ENCODE measurements at regions not wholly inside any gene's neighbourhood (a gene's known extent, or its start where the extent isn't known, plus 50 kb on each side); places are given as distances from the start of the nearest gene placed in this dataset.

GRCh38 chrX:121592884-121593283 is 545.5 kb downstream of the GLUD2 start:
- no peak for TF ChIP-seq CTCF (IDR thresholded peaks at IDR 0.05)
- no peak for DNase-seq (ENCODE audit: low spot score)
- H3K27ac ChIP-seq: no peak overlapping the region
- no peak overlapping the region for H3K4me3 ChIP-seq

- no peak for DNase-seq (ENCODE audit: low spot score)
- no peak for TF ChIP-seq CTCF (IDR thresholded peaks at IDR 0.05)
- H3K27ac ChIP-seq: no peak overlapping the region
- no peak overlapping the region for H3K4me3 ChIP-seq
Measured at GRCh38 chrX:121598356-121598755, 550.9 kb downstream of the GLUD2 start.

GRCh38 chrX:121635141-121635540 is 587.7 kb downstream of the GLUD2 start:
- TF ChIP-seq CTCF (IDR thresholded peaks at IDR 0.05): no peak
- no peak overlapping the region for H3K27ac ChIP-seq
- no peak for DNase-seq (ENCODE audit: low spot score)
- H3K4me3 ChIP-seq: no peak overlapping the region

- DNase-seq (ENCODE audit: low spot score): no peak
- H3K4me3 ChIP-seq: no peak overlapping the region
Measured at GRCh38 chrX:121639781-121640180, 592.4 kb downstream of the GLUD2 start.

GRCh38 chrX:121641560-121641959 is 594.1 kb downstream of the GLUD2 start:
- Histone ChIP-seq H3K27ac (no peak overlapping the region), H3K4me3 (no peak overlapping the region)
- TF ChIP-seq CTCF (IDR thresholded peaks at IDR 0.05): no peak
- DNase-seq (ENCODE audit: low spot score): no peak

More at GRCh38 chrX:121639781-121640180, 592.4 kb downstream of the GLUD2 start:
- no peak for TF ChIP-seq CTCF (IDR thresholded peaks at IDR 0.05)
- no peak overlapping the region for H3K27ac ChIP-seq

GRCh38 chrX:121642415-121642814 is 595.0 kb downstream of the GLUD2 start:
- DNase-seq (ENCODE audit: low spot score): no peak
- TF ChIP-seq CTCF (IDR thresholded peaks at IDR 0.05): no peak

GRCh38 chrX:121649417-121649816 is 602.0 kb downstream of the GLUD2 start:
- TF ChIP-seq CTCF (IDR thresholded peaks at IDR 0.05): no peak
- Histone ChIP-seq H3K4me3 (no peak overlapping the region), H3K27ac (no peak overlapping the region)
- no peak for DNase-seq (ENCODE audit: low spot score)

More at GRCh38 chrX:121642415-121642814, 595.0 kb downstream of the GLUD2 start:
- Histone ChIP-seq H3K4me3 (no peak overlapping the region), H3K27ac (no peak overlapping the region)

All from coronary artery (tissue), 2 donors.